GM21619 (cell line): ENCODE measurements at regions not wholly inside any gene's neighbourhood (a gene's known extent, or its start where the extent isn't known, plus 50 kb on each side); places are given as distances from the start of the nearest gene placed in this dataset.
"Not testable (repeated sequence)": the region's sequence is repeated elsewhere in the genome, so short reads cannot be mapped to it uniquely, and the experiment has no call there.

Experiments
- ATAC-seq: cut with Tn5 transposase; IDR thresholded peaks from one replicate; pipeline ENCODE4 v1.9.1; 2021; ENCODE audit not compliant: unreplicated experiment

GRCh38 chr16:87135246-87136030, 181.8 kb downstream of the C16orf95 start:
- ATAC-seq, result no peak

GRCh38 chr16:87138316-87138715, 178.9 kb downstream of the C16orf95 start:
- no peak for ATAC-seq

- no peak for ATAC-seq
Measured at GRCh38 chr16:87138738-87139267, 178.4 kb downstream of the C16orf95 start.

- ATAC-seq, result no peak
Measured at GRCh38 chr16:87140211-87141200, 176.7 kb downstream of the C16orf95 start.

- no peak for ATAC-seq
Measured at GRCh38 chr16:87141402-87141801, 175.8 kb downstream of the C16orf95 start.

GRCh38 chr16:87143661-87144121, 173.5 kb downstream of the C16orf95 start:
- no peak for ATAC-seq

GRCh38 chr16:87144232-87144631, 173.0 kb downstream of the C16orf95 start:
- ATAC-seq, result no peak

- no peak for ATAC-seq
Measured at GRCh38 chr16:87145181-87146176, 171.7 kb downstream of the C16orf95 start.

GRCh38 chr16:87146676-87147075, 170.5 kb downstream of the C16orf95 start:
- no peak for ATAC-seq

GRCh38 chr16:87149051-87149450, 168.1 kb downstream of the C16orf95 start:
- no peak for ATAC-seq

- ATAC-seq, result no peak
Measured at GRCh38 chr16:87150262-87150661, 166.9 kb downstream of the C16orf95 start.

- no peak for ATAC-seq
Measured at GRCh38 chr16:87150681-87151280, 166.4 kb downstream of the C16orf95 start.

- ATAC-seq, result no peak
Measured at GRCh38 chr16:87152221-87152755, 164.9 kb downstream of the C16orf95 start.

GRCh38 chr16:87153326-87153725, 163.9 kb downstream of the C16orf95 start:
- ATAC-seq, result no peak

- ATAC-seq, result not testable (repeated sequence)
Measured at GRCh38 chr16:87155315-87155714, 161.9 kb downstream of the C16orf95 start.

- ATAC-seq, result no peak
Measured at GRCh38 chr16:87156195-87156594, 161.0 kb downstream of the C16orf95 start.

- ATAC-seq, result no peak
Measured at GRCh38 chr16:87160234-87160636, 157.0 kb downstream of the C16orf95 start.

GRCh38 chr16:87160701-87161337, 156.4 kb downstream of the C16orf95 start:
- no peak for ATAC-seq

- ATAC-seq, result not testable (repeated sequence)
Measured at GRCh38 chr16:87161410-87161809, 155.8 kb downstream of the C16orf95 start.
